ENCODE measurements at regions not wholly inside any gene's neighbourhood (a gene's known extent, or its start where the extent isn't known, plus 50 kb on each side); places are given as distances from the start of the nearest gene placed in this dataset.

GRCh38 chr10:53570221-53570620 lies 797.6 kb upstream of the MBL2 start:
- H3K4me3 ChIP-seq, result no peak overlapping the region
- no peak for TF ChIP-seq CTCF (IDR thresholded peaks at IDR 0.05)
- no peak for DNase-seq (ENCODE audit: low spot score)
- no peak overlapping the region for H3K27ac ChIP-seq

- H3K4me3 ChIP-seq, result no peak overlapping the region
- no peak for TF ChIP-seq CTCF (IDR thresholded peaks at IDR 0.05)
- no peak for DNase-seq (ENCODE audit: low spot score)
Observed at GRCh38 chr10:53569455-53569854, 796.9 kb upstream of the MBL2 start.

GRCh38 chr10:53548664-53549063 lies 776.1 kb upstream of the MBL2 start:
- no peak for TF ChIP-seq CTCF (IDR thresholded peaks at IDR 0.05)
- no peak for DNase-seq (ENCODE audit: low spot score)
- Histone ChIP-seq H3K27ac (no peak overlapping the region), H3K4me3 (no peak overlapping the region)

More at GRCh38 chr10:53569455-53569854, 796.9 kb upstream of the MBL2 start:
- H3K27ac ChIP-seq, result no peak overlapping the region

GRCh38 chr10:53547364-53547763 lies 774.8 kb upstream of the MBL2 start:
- Histone ChIP-seq H3K27ac (no peak overlapping the region), H3K4me3 (no peak overlapping the region)
- TF ChIP-seq CTCF (IDR thresholded peaks at IDR 0.05), result no peak
- DNase-seq (ENCODE audit: low spot score), result no peak

- Histone ChIP-seq H3K4me3 (no peak overlapping the region), H3K27ac (no peak overlapping the region)
- DNase-seq (ENCODE audit: low spot score), result no peak
- no peak for TF ChIP-seq CTCF (IDR thresholded peaks at IDR 0.05)
Observed at GRCh38 chr10:53543410-53543809, 770.8 kb upstream of the MBL2 start.

GRCh38 chr10:53537508-53537907 lies 764.9 kb upstream of the MBL2 start:
- TF ChIP-seq CTCF (IDR thresholded peaks at IDR 0.05), result no peak
- no peak overlapping the region for H3K27ac ChIP-seq
- no peak overlapping the region for H3K4me3 ChIP-seq
- no peak for DNase-seq (ENCODE audit: low spot score)

- no peak for TF ChIP-seq CTCF (IDR thresholded peaks at IDR 0.05)
- H3K4me3 ChIP-seq, result no peak overlapping the region
- H3K27ac ChIP-seq, result no peak overlapping the region
- DNase-seq (ENCODE audit: low spot score), result no peak
Observed at GRCh38 chr10:53536322-53536721, 763.7 kb upstream of the MBL2 start.

Measured in coronary artery (tissue), 2 donors.